CD14-positive monocyte (primary cell): ENCODE measurements at regions not wholly inside any gene's neighbourhood (a gene's known extent, or its start where the extent isn't known, plus 50 kb on each side); places are given as distances from the start of the nearest gene placed in this dataset.

Experiments
- DNase-seq, 3 donors: peaks; one replicate each; pipeline ENCODE4 v3.0.0-alpha.2; 2011 to 2022
- H2AFZ ChIP-seq: 2 replicates; pipeline ENCODE4 v1.6.0; 2012; ENCODE audit warnings: mild to moderate bottlenecking, low read depth, low read length, inconsistent platforms; ENCODE audit not compliant: insufficient read depth, poor library complexity, severe bottlenecking
- H3K27ac ChIP-seq, 2 donors: 1 replicate in 1 of 2; 2 replicates in 1 of 2; pipeline ENCODE4 v1.5.1; 2012 to 2013; ENCODE audit warnings: low read length in 2 of 2, control low read depth in 1 of 2, inconsistent platforms in 1 of 2, low read depth in 1 of 2, mild to moderate bottlenecking in 1 of 2
- H3K27me3 ChIP-seq, 2 donors: one replicate each; pipeline versions ENCODE4 v1.6.0 to v1.6.1; 2011 to 2013; ENCODE audit warnings: low read length in 2 of 2; ENCODE audit not compliant: control insufficient read depth in 2 of 2, insufficient read depth in 2 of 2
- H3K36me3 ChIP-seq, 2 donors: replicated peaks in 1 of 2; 1 replicate in 1 of 2; 2 replicates in 1 of 2; pipeline versions ENCODE4 v1.5.1 to v1.6.1; 2012 to 2013; ENCODE audit warnings: low read length in 2 of 2, control low read depth in 1 of 2, inconsistent platforms in 1 of 2, mild to moderate bottlenecking in 1 of 2; ENCODE audit not compliant: insufficient read depth in 2 of 2, control insufficient read depth in 1 of 2
- H3K4me1 ChIP-seq, 2 donors: 1 replicate in 1 of 2; 2 replicates in 1 of 2; pipeline versions ENCODE4 v1.5.1 to v1.6.1; 2012 to 2013; ENCODE audit warnings: low read length in 2 of 2, control low read depth in 1 of 2, inconsistent platforms in 1 of 2, mild to moderate bottlenecking in 1 of 2, moderate library complexity in 1 of 2; ENCODE audit not compliant: insufficient read depth in 2 of 2, control insufficient read depth in 1 of 2
- H3K4me2 ChIP-seq: replicated peaks from 2 replicates; pipeline ENCODE3; 2012; ENCODE audit warnings: low read length, moderate library complexity, mild to moderate bottlenecking; ENCODE audit not compliant: poor library complexity, severe bottlenecking; ENCODE audit errors: extremely low read depth
- H3K4me3 ChIP-seq, 3 experiments: fragments of 200-600 bp in 1 of 3; sonication (generic) in 1 of 3; replicated peaks in 1 of 3; 1 replicate in 2 of 3; 2 replicates in 1 of 3; pipeline ENCODE4 v1.5.1; 2011 to 2013; ENCODE audit warnings: low read length in 3 of 3, mild to moderate bottlenecking in 3 of 3, control low read depth in 2 of 3, low read depth in 2 of 3, inconsistent platforms in 1 of 3, moderate library complexity in 1 of 3
- H3K79me2 ChIP-seq: 2 replicates; pipeline ENCODE4 v1.6.0; 2012; ENCODE audit warnings: mild to moderate bottlenecking, control low read depth, inconsistent platforms, low read length, moderate library complexity; ENCODE audit not compliant: insufficient read depth
- H3K9ac ChIP-seq: 2 replicates; pipeline ENCODE4 v1.6.0; 2017; ENCODE audit warnings: low read length, mild to moderate bottlenecking; ENCODE audit not compliant: insufficient read depth, poor library complexity, severe bottlenecking
- H3K9me3 ChIP-seq, 2 donors: replicated peaks in 1 of 2; 1 replicate in 1 of 2; 2 replicates in 1 of 2; pipeline versions ENCODE4 v1.5.1 to v1.6.1; 2012 to 2013; ENCODE audit warnings: low read length in 2 of 2, control low read depth in 1 of 2; ENCODE audit not compliant: control insufficient read depth in 1 of 2, insufficient read depth in 1 of 2
- H4K20me1 ChIP-seq: 2 replicates; pipeline ENCODE4 v1.6.0; 2012; ENCODE audit warnings: mild to moderate bottlenecking, low read length, control low read depth, moderate library complexity; ENCODE audit not compliant: insufficient read depth
- H3K27ac Mint-ChIP-seq, 7 donors: one replicate each; pipeline ENCODE4 v1.8.0; 2020; ENCODE audit warnings: mild to moderate bottlenecking in 7 of 7, mixed read lengths in 7 of 7, moderate library complexity in 6 of 7, inconsistent platforms in 2 of 7
- H3K27me3 Mint-ChIP-seq, 3 donors: one replicate each; pipeline ENCODE4 v1.8.0; 2021 to 2022; ENCODE audit warnings: low read depth in 3 of 3, mild to moderate bottlenecking in 3 of 3, mixed read lengths in 3 of 3, moderate library complexity in 3 of 3, inconsistent platforms in 1 of 3
- H3K36me3 Mint-ChIP-seq, 2 donors: one replicate each; pipeline ENCODE4 v1.8.0; 2020; ENCODE audit warnings: mixed read lengths in 2 of 2, inconsistent platforms in 1 of 2, mild to moderate bottlenecking in 1 of 2
- H3K4me1 Mint-ChIP-seq: one replicate; pipeline ENCODE4 v1.8.0; 2020; ENCODE audit warnings: mild to moderate bottlenecking, mixed read lengths
- H3K4me3 Mint-ChIP-seq, 2 donors: one replicate each; pipeline ENCODE4 v1.8.0; 2020; ENCODE audit warnings: mild to moderate bottlenecking in 2 of 2, mixed read lengths in 2 of 2, moderate library complexity in 1 of 2
- H3K9me3 Mint-ChIP-seq, 7 donors: one replicate each; pipeline ENCODE4 v1.8.0; 2020 to 2022; ENCODE audit warnings: mixed read lengths in 7 of 7, mild to moderate bottlenecking in 6 of 7, moderate library complexity in 6 of 7, inconsistent platforms in 2 of 7
- WGBS: methylation state at CpG from one replicate; pipeline ENCODE4 v1.1.5; 2013; ENCODE audit warnings: missing lambda C conversion rate; ENCODE audit not compliant: insufficient coverage; 5-methylcytosine and 5-hydroxymethylcytosine counted together
- intact Hi-C, 2 donors: fragments of 100-400 bp; cut with micrococcal nuclease; formaldehyde crosslinking; loops; one replicate each; pipeline versions ENCODE4 v1.15.0 to v1.15.1; 2023
- TF ChIP-seq, protein P1 (sequence below): fragments of 200-600 bp; IDR thresholded peaks from one replicate; pipeline ENCODE4 v1.8.0; 2022; ENCODE audit warnings: antibody characterized with exemption, mild to moderate bottlenecking

DNA sequence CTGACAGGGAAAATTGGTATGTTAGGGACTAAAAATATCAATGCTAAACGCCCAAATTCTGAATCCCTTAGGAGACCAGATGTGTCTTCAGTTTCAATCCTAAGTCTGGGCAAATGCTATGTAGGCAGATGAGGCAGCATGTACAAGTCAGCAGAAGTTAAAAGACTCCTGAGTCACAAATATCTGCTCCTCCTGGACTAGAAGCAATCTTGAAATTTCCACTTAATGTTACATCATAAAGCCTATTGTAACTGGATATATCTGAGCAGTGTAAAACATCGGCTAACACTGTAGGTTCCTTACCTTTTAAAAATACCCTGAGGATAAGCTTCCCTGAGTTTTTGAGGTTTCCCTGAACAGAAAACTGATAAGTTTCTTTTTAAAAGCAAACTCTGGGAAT is 1087.6 kb upstream of the PIK3C3 start:
- Mint-ChIP-seq H3K9me3 (peaks cover 0 to 7% (median 2%) of the 10 kb centered on the region in 7 donors), H3K27ac (no peak overlapping the region), H3K27me3 (no peaks in the 10 kb centered on the region), H3K4me1 (no peaks in the 10 kb centered on the region), H3K4me3 (no peak overlapping the region), H3K36me3 (no peaks in the 10 kb centered on the region)
- Histone ChIP-seq H3K36me3 (no peaks in the 10 kb centered on the region), H3K27me3 (no peaks in the 10 kb centered on the region), H4K20me1 (no peaks in the 10 kb centered on the region), H3K9ac (no peak overlapping the region), H3K4me3 (no peak overlapping the region), H2AFZ (no peak overlapping the region), H3K9me3 (no peaks in the 10 kb centered on the region), H3K4me1 (no peaks in the 10 kb centered on the region), H3K79me2 (no peaks in the 10 kb centered on the region), H3K27ac (no peak overlapping the region), H3K4me2 (no peak overlapping the region)
- intact Hi-C loops: no loop called here
- 90% methylated on average over 1 of the region's 2 CpGs for WGBS
- TF ChIP-seq, protein P1, sequence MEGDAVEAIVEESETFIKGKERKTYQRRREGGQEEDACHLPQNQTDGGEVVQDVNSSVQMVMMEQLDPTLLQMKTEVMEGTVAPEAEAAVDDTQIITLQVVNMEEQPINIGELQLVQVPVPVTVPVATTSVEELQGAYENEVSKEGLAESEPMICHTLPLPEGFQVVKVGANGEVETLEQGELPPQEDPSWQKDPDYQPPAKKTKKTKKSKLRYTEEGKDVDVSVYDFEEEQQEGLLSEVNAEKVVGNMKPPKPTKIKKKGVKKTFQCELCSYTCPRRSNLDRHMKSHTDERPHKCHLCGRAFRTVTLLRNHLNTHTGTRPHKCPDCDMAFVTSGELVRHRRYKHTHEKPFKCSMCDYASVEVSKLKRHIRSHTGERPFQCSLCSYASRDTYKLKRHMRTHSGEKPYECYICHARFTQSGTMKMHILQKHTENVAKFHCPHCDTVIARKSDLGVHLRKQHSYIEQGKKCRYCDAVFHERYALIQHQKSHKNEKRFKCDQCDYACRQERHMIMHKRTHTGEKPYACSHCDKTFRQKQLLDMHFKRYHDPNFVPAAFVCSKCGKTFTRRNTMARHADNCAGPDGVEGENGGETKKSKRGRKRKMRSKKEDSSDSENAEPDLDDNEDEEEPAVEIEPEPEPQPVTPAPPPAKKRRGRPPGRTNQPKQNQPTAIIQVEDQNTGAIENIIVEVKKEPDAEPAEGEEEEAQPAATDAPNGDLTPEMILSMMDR: no peak
- no peak for DNase-seq

DNA sequence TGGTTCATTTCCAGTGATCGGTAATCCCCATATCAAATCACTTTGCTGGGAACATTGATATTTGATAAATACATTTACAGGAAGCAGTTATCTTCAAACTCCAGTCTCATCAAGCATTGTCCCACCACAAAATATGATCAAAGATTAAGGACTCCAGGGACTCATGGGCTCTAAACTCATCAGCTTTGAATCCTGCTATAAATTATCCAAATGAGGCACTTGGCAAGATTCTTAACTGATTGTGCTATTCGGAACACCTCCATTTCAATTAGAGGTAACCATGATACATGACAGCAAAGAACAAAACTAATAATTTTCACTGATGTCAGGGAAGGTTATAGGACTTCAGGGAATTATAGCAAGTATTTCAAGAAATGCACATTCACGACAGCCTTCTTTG is 1088.1 kb upstream of the PIK3C3 start:
- Histone ChIP-seq H2AFZ (no peak overlapping the region), H3K9ac (no peak overlapping the region), H3K9me3 (no peaks in the 10 kb centered on the region), H3K27me3 (no peaks in the 10 kb centered on the region), H3K27ac (no peak overlapping the region), H3K79me2 (no peaks in the 10 kb centered on the region), H3K4me1 (no peaks in the 10 kb centered on the region), H4K20me1 (no peaks in the 10 kb centered on the region), H3K4me3 (no peak overlapping the region), H3K36me3 (no peaks in the 10 kb centered on the region), H3K4me2 (no peak overlapping the region)
- Mint-ChIP-seq H3K36me3 (no peaks in the 10 kb centered on the region), H3K27me3 (no peaks in the 10 kb centered on the region), H3K9me3 (peaks cover 0 to 7% (median 2%) of the 10 kb centered on the region in 7 donors), H3K4me3 (no peak overlapping the region), H3K4me1 (no peaks in the 10 kb centered on the region), H3K27ac (no peak overlapping the region)
- no CpG with 5 or more reads among the region's 3 CpGs for WGBS
- no peak for DNase-seq
- intact Hi-C loops: no loop called here
- TF ChIP-seq, protein P1: no peak
